ENCODE measurements at regions not wholly inside any gene's neighbourhood (a gene's known extent, or its start where the extent isn't known, plus 50 kb on each side); places are given as distances from the start of the nearest gene placed in this dataset.

GRCh38 chr2:71937396-71937795 lies 210.3 kb downstream of the CYP26B1 start:
- TF ChIP-seq ZFX (IDR thresholded peaks at IDR 0.05; ENCODE audit: borderline replicate concordance) (no peak), CTCF (IDR thresholded peaks at IDR 0.05) (no peak)
- H3K27ac ChIP-seq, result no peak overlapping the region

GRCh38 chr2:71936076-71937030 lies 211.3 kb downstream of the CYP26B1 start:
- H3K27ac ChIP-seq, result no peak overlapping the region
- no peak for TF ChIP-seq CTCF (IDR thresholded peaks at IDR 0.05)
- no peak for TF ChIP-seq ZFX (IDR thresholded peaks at IDR 0.05; ENCODE audit: borderline replicate concordance)

- TF ChIP-seq ZFX (IDR thresholded peaks at IDR 0.05; ENCODE audit: borderline replicate concordance) (no peak), CTCF (IDR thresholded peaks at IDR 0.05) (no peak)
These were observed 212.3 kb downstream of the CYP26B1 start for GRCh38 chr2:71935262-71935848.

GRCh38 chr2:71934595-71935261 lies 212.9 kb downstream of the CYP26B1 start:
- no peak overlapping the region for H3K27ac ChIP-seq

More at GRCh38 chr2:71935262-71935848, 212.3 kb downstream of the CYP26B1 start:
- H3K27ac ChIP-seq, result no peak overlapping the region

GRCh38 chr2:71934320-71934593 lies 213.4 kb downstream of the CYP26B1 start:
- TF ChIP-seq CTCF (IDR thresholded peaks at IDR 0.05), result no peak
- TF ChIP-seq ZFX (IDR thresholded peaks at IDR 0.05; ENCODE audit: borderline replicate concordance), result no peak

More at GRCh38 chr2:71934595-71935261, 212.9 kb downstream of the CYP26B1 start:
- TF ChIP-seq CTCF (IDR thresholded peaks at IDR 0.05) (no peak), ZFX (IDR thresholded peaks at IDR 0.05; ENCODE audit: borderline replicate concordance) (no peak)

GRCh38 chr2:71933467-71934319 lies 214.0 kb downstream of the CYP26B1 start:
- TF ChIP-seq ZFX (IDR thresholded peaks at IDR 0.05; ENCODE audit: borderline replicate concordance), result no peak
- no peak; the same call in 1 of the 2 replicates for TF ChIP-seq CTCF (IDR thresholded peaks at IDR 0.05)
- no peak overlapping the region for H3K27ac ChIP-seq

More at GRCh38 chr2:71934320-71934593, 213.4 kb downstream of the CYP26B1 start:
- H3K27ac ChIP-seq, result no peak overlapping the region
